K562 (cell line): ENCODE measurements at regions not wholly inside any gene's neighbourhood (a gene's known extent, or its start where the extent isn't known, plus 50 kb on each side); places are given as distances from the start of the nearest gene placed in this dataset.

Experiments
- ATAC-seq: fragments of 200-7000 bp; cut with Tn5 transposase; 3 replicates; pipeline ENCODE4 v1.9.1; 2020; ENCODE audit warnings: moderate library complexity
- BruUV-seq: library from RNA; stranded (reverse); fragments of 400-500 nt; replicated peaks from 2 replicates; lab custom pipeline; 2021; lab: Mats Ljungman, UMichigan
- CTCF ChIA-PET: fragments of 300-600 bp; formaldehyde crosslinking; extraction: SDS; loops from one replicate; lab custom pipeline; 2021; ENCODE audit warnings: low intra/inter-chr PET ratio; lab: Yijun Ruan, JAX
- POLR2A ChIA-PET: fragments of 300-600, 350-650 bp; sonication (Branson Sonifier 250); formaldehyde crosslinking; extraction: SDS; loops from one replicate; lab custom pipeline; 2021; ENCODE audit warnings: antibody characterized with exemption, inconsistent platforms; lab: Yijun Ruan, JAX
- DNase-seq, 4 experiments: peaks; one replicate each; pipeline versions ENCODE4 v3.0.0 to v3.0.0-alpha.2; 2011 to 2018; ENCODE audit warnings: low spot score in 3 of 4, mixed read lengths in 3 of 4; ENCODE audit errors: extremely low read depth in 1 of 4
- FAIRE-seq: peaks from 2 replicates; lab custom pipeline; 2011; peaks lifted over from hg19 to GRCh38; lab: Jason Lieb, UNC
- H2AFZ ChIP-seq: 2 replicates; pipeline ENCODE4 v1.6.0; 2011; ENCODE audit warnings: low read depth, low read length, control low read depth, inconsistent platforms
- H3K27ac ChIP-seq: fragments of 200-600 bp; 3 replicates; pipeline ENCODE4 v1.8.0; 2011; ENCODE audit warnings: low read depth, mild to moderate bottlenecking, control low read depth, inconsistent platforms, low read length, moderate library complexity, mixed read lengths; ENCODE audit errors: extremely low read depth
- H3K27me3 ChIP-seq, 2 experiments: fragments of 300-600 bp in 1 of 2; 2 replicates in 1 of 2; 3 replicates in 1 of 2; pipeline versions ENCODE4 v1.6.0 to v1.8.0; 2011; ENCODE audit warnings: inconsistent platforms in 2 of 2, low read length in 2 of 2, mild to moderate bottlenecking in 1 of 2, mixed read lengths in 1 of 2, moderate library complexity in 1 of 2; ENCODE audit not compliant: control insufficient read depth in 2 of 2, insufficient read depth in 2 of 2
- H3K36me3 ChIP-seq: fragments of 300-600 bp; 3 replicates; pipeline ENCODE4 v1.8.0; 2011; ENCODE audit warnings: mild to moderate bottlenecking, low read length, inconsistent platforms; ENCODE audit not compliant: control insufficient read depth, insufficient read depth
- H3K4me1 ChIP-seq, 2 experiments: fragments of 200-600 bp in 1 of 2; replicated peaks in 1 of 2; 2 replicates in 1 of 2; 3 replicates in 1 of 2; pipeline versions ENCODE4 v1.5.1 to v1.8.0; 2011; ENCODE audit warnings: inconsistent platforms in 2 of 2, low read length in 2 of 2, mild to moderate bottlenecking in 1 of 2, mixed read lengths in 1 of 2, moderate library complexity in 1 of 2; ENCODE audit not compliant: control insufficient read depth in 2 of 2, insufficient read depth in 2 of 2
- H3K4me2 ChIP-seq: 2 replicates; pipeline ENCODE4 v1.6.1; 2011; ENCODE audit warnings: low read length, control low read depth, inconsistent platforms, mixed read lengths; ENCODE audit not compliant: insufficient read depth
- H3K4me3 ChIP-seq: fragments of 200-600 bp; sonication (generic), shearing (Covaris generic); 2 replicates; pipeline ENCODE4 v1.5.1; 2016; ENCODE audit warnings: control low read depth, inconsistent platforms
- H3K79me2 ChIP-seq: fragments of 200-600 bp; 3 replicates; pipeline ENCODE4 v1.8.0; 2011; ENCODE audit warnings: low read length, inconsistent platforms; ENCODE audit not compliant: control insufficient read depth, insufficient read depth
- H3K9ac ChIP-seq, 2 experiments: 2 replicates each; pipeline versions ENCODE4 v1.6.0 to v1.6.1; 2011; ENCODE audit warnings: low read depth in 2 of 2, low read length in 2 of 2, control low read depth in 1 of 2, inconsistent platforms in 1 of 2, mild to moderate bottlenecking in 1 of 2, mixed read lengths in 1 of 2; ENCODE audit not compliant: insufficient read depth in 1 of 2
- H3K9me1 ChIP-seq: one replicate; pipeline ENCODE4 v1.6.0; 2011; ENCODE audit warnings: inconsistent platforms, mild to moderate bottlenecking, low read length, moderate library complexity; ENCODE audit not compliant: control insufficient read depth, insufficient read depth
- H3K9me3 ChIP-seq: replicated peaks from 2 replicates; pipeline ENCODE4 v1.5.1; 2011; ENCODE audit warnings: low read depth, low read length, inconsistent platforms; ENCODE audit not compliant: control insufficient read depth, insufficient read depth
- H4K20me1 ChIP-seq: replicated peaks from 2 replicates; pipeline ENCODE4 v1.6.1; 2011; ENCODE audit warnings: low read length, inconsistent platforms, mixed read lengths; ENCODE audit not compliant: control insufficient read depth, insufficient read depth
- BMI1 ChIP-seq: fragments of 150-350 bp; IDR thresholded peaks from 2 replicates; pipeline ENCODE4 v1.6.1; 2014; ENCODE audit warnings: low read length
- ETV5 ChIP-seq: sonication (generic); formaldehyde crosslinking; IDR thresholded peaks from 2 replicates; pipeline ENCODE4 v1.4.0; 2020; ENCODE audit warnings: low read depth, mild to moderate bottlenecking, missing genetic modification reagents
- EWSR1 ChIP-seq: fragments of 450-650 bp; IDR thresholded peaks from 2 replicates; pipeline ENCODE4 v1.6.1; 2018; ENCODE audit warnings: borderline replicate concordance, mild to moderate bottlenecking, low read depth, moderate library complexity; ENCODE audit not compliant: partially characterized antibody
- KDM4B ChIP-seq, 2 experiments: fragments of 450-650 bp in 1 of 2; sonication (generic) in 1 of 2; IDR thresholded peaks; 2 replicates each; pipeline ENCODE4 v1.6.1; 2016 to 2017; ENCODE audit warnings: borderline replicate concordance in 2 of 2, antibody characterized with exemption in 1 of 2, low read depth in 1 of 2, mild to moderate bottlenecking in 1 of 2
- KDM5B ChIP-seq: fragments of 200-600 bp; sonication (generic); IDR thresholded peaks from 2 replicates; pipeline ENCODE4 v1.6.1; 2012; ENCODE audit warnings: low read depth, mild to moderate bottlenecking, moderate library complexity, low read length, control low read depth, inconsistent platforms; ENCODE audit not compliant: insufficient replicate concordance
- KLF10 ChIP-seq: fragments of 250-450 bp; sonication (Bioruptor Pico); IDR thresholded peaks from 2 replicates; pipeline ENCODE4 v1.6.1; 2021; ENCODE audit warnings: matching md5 sums
- MTF1 ChIP-seq: fragments of 250-450 bp; sonication (Bioruptor Pico); IDR thresholded peaks from 2 replicates; pipeline ENCODE4 v1.9.0; 2021; ENCODE audit warnings: moderate library complexity, mild to moderate bottlenecking, inconsistent platforms, borderline replicate concordance
- SREBF1 ChIP-seq: fragments of 150-350 bp; IDR thresholded peaks from 2 replicates; pipeline ENCODE4 v1.6.1; 2014; ENCODE audit warnings: antibody characterized with exemption, low read depth, low read length, borderline replicate concordance
- SRSF7 ChIP-seq: fragments of 200-400 bp; formaldehyde crosslinking; optimal IDR thresholded peaks from 2 replicates; pipeline ENCODE3; 2017; ENCODE audit warnings: mild to moderate bottlenecking, low read depth, low read length
- XRCC4 ChIP-seq: IDR thresholded peaks from one replicate; pipeline ENCODE4 v1.6.1; 2011; ENCODE audit not compliant: insufficient read depth, insufficient read length; ENCODE audit errors: extremely low read depth
- ZFP36 ChIP-seq: fragments of 150-350 bp; IDR thresholded peaks from 2 replicates; pipeline ENCODE4 v1.6.1; 2018; ENCODE audit warnings: low read length, low read depth; ENCODE audit not compliant: partially characterized antibody
- ZNF584 ChIP-seq: fragments of 200-800 bp; sonication (Bioruptor generic); IDR thresholded peaks from 2 replicates; pipeline ENCODE4 v1.6.1; 2016; ENCODE audit warnings: low read depth, mild to moderate bottlenecking, missing genetic modification characterization, missing compliant biosample characterization
- WGBS: fragments of 100-300 bp; shearing (Covaris generic); methylation state at CpG from one replicate; pipeline ENCODE4 v1.1.6; 2016; ENCODE audit warnings: low coverage, mixed read lengths; ENCODE audit not compliant: insufficient coverage; ENCODE audit errors: missing lambda C conversion rate; 5-methylcytosine and 5-hydroxymethylcytosine counted together
- in situ Hi-C: fragments of 300-500 bp; cut with MboI; formaldehyde crosslinking; loops from 4 replicates; pipeline ENCODE4 v1.15.0; 2018; ENCODE audit warnings: inconsistent platforms, mixed read lengths
- intact Hi-C: fragments of 100-400 bp; cut with micrococcal nuclease; formaldehyde crosslinking; loops from 2 replicates; pipeline ENCODE4 v1.14.2; 2022
- TF ChIP-seq, protein P1 (sequence below), 2 experiments: IDR thresholded peaks; 2 replicates each; pipeline ENCODE4 v1.6.1; 2011; ENCODE audit warnings: borderline replicate concordance in 1 of 2, control low read depth in 1 of 2, low read depth in 1 of 2, low read length in 1 of 2, mild to moderate bottlenecking in 1 of 2, mixed read lengths in 1 of 2, moderate library complexity in 1 of 2; ENCODE audit not compliant: insufficient read depth in 1 of 2, insufficient read length in 1 of 2, poor library complexity in 1 of 2, severe bottlenecking in 1 of 2; ENCODE audit errors: extremely low read depth in 1 of 2

DNA sequence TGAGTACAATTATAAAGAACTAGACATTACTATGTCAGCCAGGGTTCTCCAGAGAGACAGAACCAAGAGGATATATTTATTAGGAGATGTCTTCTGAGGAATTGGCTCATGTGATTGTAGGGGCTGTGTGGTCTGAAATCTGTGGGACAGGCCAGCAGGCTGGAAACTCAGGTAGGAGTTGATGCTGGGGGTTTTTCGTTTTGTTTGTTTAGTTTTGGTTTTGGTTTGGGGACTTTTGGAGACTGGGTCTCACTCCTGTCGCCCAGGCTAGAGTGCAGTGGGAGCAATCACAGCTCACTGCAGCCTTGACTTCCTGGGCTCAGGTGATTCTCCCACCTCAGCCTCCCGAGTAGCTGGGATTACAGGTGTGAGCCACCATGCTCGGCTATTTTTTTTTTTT lies 132.9 kb upstream of the ERRFI1 start:
- H3K27ac ChIP-seq, result no peak overlapping the region

More for the DNA sequence above, 132.9 kb upstream of the ERRFI1 start:
- CTCF ChIA-PET, result no interaction called here
- no peak overlapping the region for H2AFZ ChIP-seq
- in situ Hi-C loops (no loop called here), intact Hi-C loops (no loop called here)
- no peak overlapping the region for H3K9ac ChIP-seq
- no peak for DNase-seq
- H4K20me1 ChIP-seq, result no peaks in the 10 kb centered on the region
- H3K4me1 ChIP-seq, result no peaks in the 10 kb centered on the region; a peak in 1 of 5 replicates
- no peak for TF ChIP-seq XRCC4
- TF ChIP-seq EWSR1, result no peak
- TF ChIP-seq ZNF584, result no peak
- no peak for TF ChIP-seq MTF1 (CRISPR knock-in tag)
- no peak for TF ChIP-seq KDM4B (IDR thresholded peaks at IDR 0.05; ENCODE audit: borderline replicate concordance in 2 of 2, low read depth in 1 of 2)
- TF ChIP-seq KDM5B, result no peak
- no peak for TF ChIP-seq ZFP36
- no peak for TF ChIP-seq SRSF7
- TF ChIP-seq, protein P1, sequence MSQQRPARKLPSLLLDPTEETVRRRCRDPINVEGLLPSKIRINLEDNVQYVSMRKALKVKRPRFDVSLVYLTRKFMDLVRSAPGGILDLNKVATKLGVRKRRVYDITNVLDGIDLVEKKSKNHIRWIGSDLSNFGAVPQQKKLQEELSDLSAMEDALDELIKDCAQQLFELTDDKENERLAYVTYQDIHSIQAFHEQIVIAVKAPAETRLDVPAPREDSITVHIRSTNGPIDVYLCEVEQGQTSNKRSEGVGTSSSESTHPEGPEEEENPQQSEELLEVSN (IDR thresholded peaks at IDR 0.05; ENCODE audit: borderline replicate concordance in 1 of 2, extremely low read depth in 1 of 2, insufficient read depth in 1 of 2, insufficient read length in 1 of 2, low read depth in 1 of 2, low read length in 1 of 2, poor library complexity in 1 of 2, severe bottlenecking in 1 of 2), result no peak
- TF ChIP-seq SREBF1, result no peak
- TF ChIP-seq BMI1, result no peak
- no peak for TF ChIP-seq KLF10
- no peak for TF ChIP-seq ETV5 (CRISPR knock-in tag)
- TF ChIP-seq, all 486 proteins: peak for 0
- no TSS peak for BruUV-seq
- no peak for ATAC-seq
- no peaks in the 10 kb centered on the region for H3K79me2 ChIP-seq
- no peaks in the 10 kb centered on the region for H3K36me3 ChIP-seq
- no peak overlapping the region for H3K4me3 ChIP-seq
- H3K9me1 ChIP-seq, result no peaks in the 10 kb centered on the region
- H3K9me3 ChIP-seq, result no peaks in the 10 kb centered on the region
- POLR2A ChIA-PET, result no interaction called here
- 10% methylated on average over 4 of the region's 4 CpGs for WGBS
- peaks cover 18 to 44% of the 10 kb centered on the region in 2 experiments; a peak in 4 of 5 replicates for H3K27me3 ChIP-seq
- FAIRE-seq, result no peak
- H3K4me2 ChIP-seq, result no peak overlapping the region
